Kidney epithelial cell (primary cell): ENCODE measurements at regions not wholly inside any gene's neighbourhood (a gene's known extent, or its start where the extent isn't known, plus 50 kb on each side); places are given as distances from the start of the nearest gene placed in this dataset.

ENCODE experiments used
- DNase-seq: peaks from one replicate; pipeline ENCODE4 v3.0.0-alpha.2; 2010; ENCODE audit warnings: low read depth
- H3K27me3 ChIP-seq: 2 replicates; pipeline ENCODE4 v1.6.0; 2011; ENCODE audit warnings: low read length; ENCODE audit not compliant: control insufficient read depth, insufficient read depth
- H3K36me3 ChIP-seq: 2 replicates; pipeline ENCODE4 v1.5.1; 2011; ENCODE audit warnings: low read length; ENCODE audit not compliant: control insufficient read depth, insufficient read depth
- H3K4me3 ChIP-seq: 2 replicates; pipeline ENCODE4 v1.5.1; 2011; ENCODE audit warnings: low read depth, mild to moderate bottlenecking, control low read depth, low read length
- CTCF ChIP-seq: IDR thresholded peaks from 2 replicates; pipeline ENCODE4 v1.5.1; 2011; ENCODE audit warnings: mild to moderate bottlenecking, moderate library complexity, low read length, control low read depth, inconsistent platforms; ENCODE audit not compliant: insufficient read depth, poor library complexity, severe bottlenecking

DNA sequence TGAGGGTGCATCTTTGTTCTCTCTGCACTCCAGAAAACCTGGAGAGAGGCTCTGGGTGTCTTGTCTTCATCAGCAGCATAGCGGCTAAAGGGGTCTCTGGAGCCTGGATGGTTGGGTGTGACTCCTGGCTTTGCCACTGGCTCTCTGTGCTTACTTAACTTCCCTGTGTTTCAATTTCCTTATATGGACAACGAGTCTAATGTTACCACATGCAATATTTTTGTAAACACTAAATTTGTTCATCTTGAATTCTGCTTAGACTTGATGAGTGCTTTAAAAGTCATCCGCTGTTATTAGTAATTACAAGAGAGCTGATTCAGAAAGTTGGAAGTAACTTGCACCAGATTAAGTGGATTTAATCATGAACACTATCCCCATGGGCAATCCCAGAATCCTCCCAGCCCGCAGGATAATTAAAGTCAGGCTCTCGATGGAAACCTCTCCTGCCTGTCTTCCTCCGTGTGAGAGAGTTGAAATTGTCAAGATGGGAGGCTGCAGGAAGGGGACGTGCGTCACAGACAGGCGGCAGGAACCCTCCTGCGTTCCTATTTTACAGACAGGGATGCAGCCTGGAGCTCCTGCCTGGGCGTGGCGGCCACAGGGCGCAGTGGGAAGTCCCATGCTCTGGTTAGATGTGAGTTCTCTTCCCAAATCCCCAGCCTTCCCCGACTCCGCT is 201.2 kb downstream of the TTC8 start:
- Histone ChIP-seq H3K27me3 (peaks cover 16% of the 10 kb centered on the region), H3K36me3 (no peaks in the 10 kb centered on the region), H3K4me3 (no peak overlapping the region)
- no peak for TF ChIP-seq CTCF
- DNase-seq = no peak

DNA sequence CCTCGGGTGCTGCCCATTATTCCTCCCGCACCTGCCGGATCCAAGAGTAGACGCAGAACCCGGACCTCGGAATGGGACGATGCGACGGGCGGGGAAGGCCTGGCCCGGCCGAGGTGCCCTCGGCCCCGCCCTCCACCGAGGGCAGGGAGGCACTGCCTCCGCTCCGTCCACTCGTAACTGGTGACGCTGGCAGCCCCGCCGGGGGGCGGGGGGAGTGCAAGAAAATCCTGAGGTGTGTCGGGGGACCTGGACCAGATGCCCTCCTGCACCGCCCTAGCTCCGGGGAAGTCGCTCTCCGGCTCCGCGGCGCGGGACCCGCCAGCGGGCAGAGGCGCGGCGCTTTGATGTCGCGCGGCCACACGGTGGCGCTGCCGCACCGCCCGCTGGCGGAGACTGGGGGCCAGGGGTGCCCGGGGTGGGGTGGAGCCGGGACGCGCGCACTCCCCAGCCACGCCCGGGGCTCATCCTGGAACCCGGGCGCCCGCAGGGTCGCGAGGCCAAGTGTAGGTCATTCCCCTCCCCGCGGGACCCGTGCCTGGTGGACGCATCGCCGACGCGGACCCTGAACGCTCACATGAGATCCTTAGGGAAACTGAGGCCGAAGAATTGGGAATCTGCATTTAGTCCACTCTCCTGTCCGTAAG is 202.8 kb downstream of the TTC8 start:
- DNase-seq = no peak
- H3K36me3 ChIP-seq = no peaks in the 10 kb centered on the region
- TF ChIP-seq CTCF = peak; percentile 33
- peaks cover 16% of the 10 kb centered on the region for H3K27me3 ChIP-seq
- H3K4me3 ChIP-seq = peak overlapping the region; percentile 55

DNA sequence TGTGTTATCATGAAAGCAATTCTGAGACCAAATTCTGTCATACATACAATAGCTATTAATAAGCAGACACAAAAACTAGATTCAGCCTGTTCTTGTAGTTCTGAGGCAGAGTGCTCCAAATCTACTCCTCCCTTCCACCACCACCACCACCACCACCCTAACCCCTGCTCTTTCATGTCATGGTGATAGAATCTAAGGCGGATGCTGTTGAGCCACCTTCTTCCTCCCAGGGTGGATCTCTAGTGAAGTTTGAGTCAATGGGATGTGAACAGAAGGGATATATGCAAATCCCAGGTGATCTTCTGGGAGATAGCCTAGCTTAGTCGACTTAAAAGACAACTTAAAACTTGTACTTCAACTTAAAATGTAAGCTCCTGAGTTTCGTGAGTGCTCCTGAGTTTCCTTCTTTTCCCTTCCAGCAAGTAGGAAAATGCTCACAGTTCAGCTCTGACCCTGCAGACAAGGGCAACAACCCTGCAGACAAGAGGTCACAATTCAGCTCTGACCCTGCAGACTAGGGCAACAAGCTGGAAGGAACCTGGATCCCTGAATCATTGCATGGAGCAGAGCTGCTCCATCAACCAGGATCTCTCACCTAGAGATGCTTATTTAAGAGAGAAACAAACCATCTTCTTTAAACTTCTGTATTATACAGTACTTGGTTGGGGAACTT is 204.1 kb downstream of the TTC8 start:
- DNase-seq = no peak
- no peaks in the 10 kb centered on the region for H3K36me3 ChIP-seq
- peaks cover 16% of the 10 kb centered on the region for H3K27me3 ChIP-seq
- TF ChIP-seq CTCF = no peak
- H3K4me3 ChIP-seq = no peak overlapping the region

DNA sequence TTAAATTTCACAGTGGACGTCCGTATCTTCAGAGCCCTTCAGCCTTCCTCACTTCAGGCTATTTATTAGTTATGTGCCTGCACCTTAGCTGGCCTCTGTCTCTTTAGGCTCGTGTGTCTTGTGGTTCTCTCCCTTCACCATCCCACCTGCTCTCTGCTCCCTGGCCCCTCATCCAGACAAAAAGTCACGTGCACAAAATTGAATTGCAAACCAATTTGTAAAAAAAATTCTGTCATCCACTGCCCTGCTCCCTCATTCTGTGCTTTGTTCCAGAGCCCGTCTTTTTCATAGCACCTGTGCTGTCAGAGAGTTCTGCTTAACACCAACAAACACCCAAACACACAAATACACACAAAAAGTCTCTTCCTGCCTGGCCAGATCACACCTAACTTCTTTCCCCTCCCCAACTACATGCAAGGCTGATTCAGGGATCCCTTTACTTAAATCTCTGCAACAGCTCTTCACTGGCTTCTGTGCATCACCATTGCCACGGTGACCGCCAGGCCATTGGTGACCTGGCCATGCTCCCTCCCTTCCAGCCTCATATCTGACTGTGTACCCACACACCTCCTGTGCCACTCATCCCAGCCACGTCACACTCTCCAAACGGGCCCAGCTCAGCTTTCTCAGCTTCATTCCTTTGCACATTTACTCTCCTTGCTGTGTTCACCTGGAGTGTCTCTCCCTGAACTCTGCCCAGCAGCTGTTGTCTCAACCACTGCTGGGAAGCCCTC is 205.7 kb downstream of the TTC8 start:
- TF ChIP-seq CTCF = no peak
- no peak overlapping the region for H3K4me3 ChIP-seq
- peaks cover 16% of the 10 kb centered on the region for H3K27me3 ChIP-seq
- no peak for DNase-seq
- H3K36me3 ChIP-seq = no peaks in the 10 kb centered on the region

- Histone ChIP-seq H3K36me3 (no peaks in the 10 kb centered on the region), H3K4me3 (no peak overlapping the region), H3K27me3 (peaks cover 15% of the 10 kb centered on the region)
- no peak for TF ChIP-seq CTCF
- DNase-seq = no peak
Measured at GRCh38 chr14:89030921-89031320, 206.5 kb downstream of the TTC8 start.
